Stimulated activated CD8-positive, alpha-beta memory T cell treated with anti-CD3 and anti-CD28 coated beads, Interleukin-12 subunit alpha, Interleukin-12 subunit beta, amount 100 ng/mL, for 1 hour (primary cell): ENCODE measurements at regions not wholly inside any gene's neighbourhood (a gene's known extent, or its start where the extent isn't known, plus 50 kb on each side); places are given as distances from the start of the nearest gene placed in this dataset.

Experiments
- DNase-seq: peaks from one replicate; pipeline ENCODE4 v3.0.0-alpha.2; 2020; ENCODE audit warnings: low read depth

DNA sequence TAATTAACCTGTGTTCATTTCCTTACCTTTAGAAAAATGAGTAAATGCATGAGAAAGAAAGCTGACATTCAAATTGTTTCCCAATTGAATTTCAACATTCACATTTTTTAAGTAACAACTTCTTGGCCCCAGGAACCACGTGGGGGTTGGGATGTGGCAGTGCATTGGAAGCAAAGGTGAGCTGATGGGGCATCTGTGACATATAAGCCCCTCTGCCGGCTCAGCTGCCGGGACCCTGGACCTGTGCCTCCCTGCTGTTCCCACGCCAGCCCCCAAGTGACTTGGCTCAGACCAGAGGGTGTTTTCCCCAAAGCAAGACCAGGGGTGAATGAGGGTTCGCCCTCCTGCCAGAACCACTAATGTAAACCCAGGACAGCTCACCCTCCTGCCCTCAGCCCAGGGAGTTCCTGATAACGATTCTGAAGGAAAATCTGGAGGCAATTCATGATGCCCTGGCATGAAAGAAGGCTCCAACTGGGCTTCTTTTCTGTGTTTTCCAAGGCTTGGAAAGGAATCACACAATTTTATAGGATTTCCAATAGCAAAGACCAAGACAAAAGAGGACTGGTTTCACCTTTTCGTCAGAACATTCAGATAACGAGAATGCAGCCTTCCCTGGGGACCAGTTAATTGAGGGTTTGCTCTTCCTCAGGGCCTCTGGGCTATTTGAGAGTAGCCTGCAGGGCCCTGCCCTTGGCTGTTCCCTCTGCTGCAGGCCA, 193.2 kb upstream of the TWIST2 start:
- no peak for DNase-seq

DNA sequence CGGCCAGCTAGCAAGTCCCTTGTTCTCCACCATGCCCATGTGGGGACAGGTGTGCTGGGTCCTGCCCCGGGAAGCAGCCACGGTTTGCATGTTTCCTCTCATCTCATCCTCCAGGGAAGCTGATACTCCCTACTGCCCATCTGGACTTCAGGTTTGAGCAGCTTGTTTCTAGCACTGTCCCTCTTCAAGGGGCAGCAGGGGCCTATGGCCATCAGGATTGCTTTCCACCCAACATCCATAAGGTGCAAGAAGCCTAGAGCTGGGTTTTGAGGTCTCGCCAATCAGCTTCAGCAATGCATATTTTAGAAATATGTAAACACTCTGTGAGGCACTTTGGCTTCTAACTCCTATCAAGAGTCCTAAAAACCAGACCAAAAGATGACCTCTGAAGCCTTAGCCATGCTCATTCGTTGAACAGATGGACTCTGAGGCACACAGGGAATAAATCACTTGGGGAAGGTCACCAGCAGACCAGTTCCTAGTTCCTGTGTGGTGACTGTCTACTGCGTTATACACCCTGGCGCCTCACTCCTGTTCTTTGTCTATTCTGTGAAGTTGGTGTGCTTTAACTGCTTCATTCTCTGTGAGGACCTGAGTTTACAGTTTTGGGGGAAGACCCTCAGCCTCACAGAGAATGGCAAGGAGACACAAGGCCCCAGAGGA, 192.6 kb upstream of the TWIST2 start:
- no peak for DNase-seq

DNA sequence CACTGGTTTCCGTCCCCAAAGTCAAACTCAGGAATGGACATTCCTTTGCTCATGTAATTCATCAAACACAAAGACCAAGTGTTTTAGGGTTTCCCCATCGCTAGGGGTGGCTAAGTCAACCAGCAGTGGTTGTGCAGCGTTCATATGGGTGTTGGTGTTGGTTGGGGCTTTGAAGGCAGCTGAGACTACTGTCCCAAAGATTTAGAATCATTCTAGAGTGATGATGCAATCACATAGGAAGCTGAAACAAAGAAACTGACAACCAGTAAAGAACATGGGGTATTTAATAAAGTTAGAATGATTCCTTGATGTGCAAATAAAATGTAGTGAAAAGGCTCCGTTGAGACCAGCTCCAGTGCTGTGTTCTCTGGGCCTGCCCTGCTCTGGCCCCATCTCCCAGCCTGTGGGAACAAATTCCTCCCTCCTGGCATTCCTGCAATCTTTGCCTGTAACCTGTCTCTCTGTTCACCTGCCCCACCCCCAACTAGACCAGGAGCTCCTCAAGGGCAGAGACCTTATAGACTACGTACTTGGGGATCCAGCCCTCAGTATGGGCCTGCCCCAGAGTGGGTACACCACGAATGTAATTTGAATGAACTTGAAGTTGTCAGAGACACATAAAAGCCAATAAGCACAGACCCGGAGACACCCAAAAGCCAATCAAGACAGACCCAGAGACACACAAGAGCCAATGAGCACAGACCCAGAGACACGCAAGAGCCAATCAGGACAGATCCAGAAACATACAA, 191.7 kb upstream of the TWIST2 start:
- no peak for DNase-seq

DNA sequence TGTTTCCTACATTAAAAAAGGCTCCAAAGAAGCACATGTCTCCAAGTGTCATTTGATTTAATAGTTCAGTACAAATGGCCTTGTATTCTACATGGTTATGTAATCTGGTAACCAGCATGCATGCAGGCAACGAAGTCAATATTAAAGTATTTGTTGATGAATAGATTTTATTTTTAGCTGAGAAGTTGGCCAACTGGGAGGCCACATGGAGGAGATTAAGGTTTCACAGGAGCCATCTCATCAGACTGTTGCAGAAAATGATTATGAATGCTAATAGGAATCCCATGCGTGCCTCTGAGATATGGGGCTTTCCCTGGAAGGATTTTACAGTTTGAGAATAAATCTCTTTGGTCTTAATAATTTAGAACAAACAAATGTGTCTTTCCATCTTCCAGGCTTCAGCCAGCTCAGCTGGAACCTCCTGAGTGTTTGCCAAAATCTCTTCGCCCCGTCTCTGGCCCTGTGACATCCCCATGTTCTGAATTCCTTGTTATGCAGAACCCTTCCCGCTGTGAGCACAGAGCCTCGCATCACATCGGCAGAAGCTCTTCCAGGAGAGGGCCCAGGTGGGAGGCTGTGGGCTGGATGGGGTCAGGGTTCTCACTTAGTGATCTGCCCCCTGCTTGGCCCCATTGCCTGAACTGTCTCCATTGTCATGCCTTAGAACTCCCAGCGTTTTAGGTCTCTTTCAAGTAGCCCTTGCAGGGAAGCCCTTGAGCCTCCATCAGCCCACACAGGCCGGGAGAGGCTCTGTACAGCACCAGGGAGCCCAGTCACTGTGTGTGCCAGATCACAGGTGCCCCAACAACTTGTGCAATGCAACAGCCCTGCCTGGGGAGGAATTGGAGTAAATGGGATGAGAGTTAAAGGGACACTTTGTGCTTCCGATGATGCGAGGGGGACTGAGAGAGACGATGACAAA, 190.5 kb upstream of the TWIST2 start:
- no peak for DNase-seq

DNA sequence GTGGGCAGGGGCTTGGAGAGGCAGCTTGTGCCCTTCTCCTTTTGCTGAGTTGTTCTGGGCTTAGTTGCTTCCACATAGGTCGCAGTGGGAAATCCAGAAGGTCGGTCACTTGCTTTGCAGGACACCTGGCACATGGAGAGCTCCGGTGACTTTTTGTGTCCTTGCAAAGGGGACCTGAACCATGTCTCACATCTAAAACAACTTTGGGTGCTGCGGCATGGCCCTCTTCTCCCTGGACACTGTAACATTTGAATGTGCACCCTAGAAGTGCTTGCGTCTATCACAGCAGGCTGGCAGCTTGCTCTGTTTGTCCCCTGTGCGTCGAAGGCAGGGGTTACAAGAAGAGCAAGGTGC, 189.9 kb upstream of the TWIST2 start:
- no peak for DNase-seq

DNA sequence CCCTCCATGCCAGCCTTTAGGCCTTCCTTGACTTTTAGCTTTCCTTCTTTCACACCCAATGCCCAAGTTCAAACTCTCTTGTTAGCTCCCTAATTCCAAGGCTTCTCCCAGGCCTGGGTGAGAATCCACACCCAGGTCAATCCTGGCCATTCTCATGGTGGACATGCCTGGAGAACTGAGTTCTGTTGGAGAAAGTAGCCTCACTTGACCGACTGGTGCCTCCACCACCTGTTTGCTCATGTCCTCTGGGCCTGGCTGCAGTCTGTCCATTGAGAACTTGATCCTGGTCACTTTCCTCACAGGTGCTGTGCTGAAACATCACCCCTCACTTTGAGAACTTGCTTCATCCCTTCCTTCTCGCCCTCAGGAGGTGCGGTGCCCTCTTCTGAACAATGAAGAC, 189.1 kb upstream of the TWIST2 start:
- DNase-seq = no peak

DNA sequence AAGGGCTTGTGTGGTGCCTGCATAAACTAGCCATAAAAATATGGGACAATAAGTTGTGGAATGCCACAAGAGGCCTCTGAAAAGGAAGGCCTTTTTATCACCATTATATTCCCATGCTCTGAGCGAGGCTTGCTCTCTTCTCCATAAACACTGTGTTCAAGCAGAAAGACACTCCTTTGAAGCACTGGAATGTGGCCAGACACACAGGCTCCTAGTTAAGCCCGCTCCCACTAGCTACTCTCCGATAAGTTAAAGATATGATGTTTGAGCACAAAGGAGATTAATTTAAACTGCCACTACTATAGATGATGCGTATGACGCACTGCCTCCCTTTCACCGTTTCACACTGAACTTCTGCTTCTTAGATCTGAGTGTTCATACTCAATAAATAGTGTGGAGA, 188.7 kb upstream of the TWIST2 start:
- no peak for DNase-seq

DNA sequence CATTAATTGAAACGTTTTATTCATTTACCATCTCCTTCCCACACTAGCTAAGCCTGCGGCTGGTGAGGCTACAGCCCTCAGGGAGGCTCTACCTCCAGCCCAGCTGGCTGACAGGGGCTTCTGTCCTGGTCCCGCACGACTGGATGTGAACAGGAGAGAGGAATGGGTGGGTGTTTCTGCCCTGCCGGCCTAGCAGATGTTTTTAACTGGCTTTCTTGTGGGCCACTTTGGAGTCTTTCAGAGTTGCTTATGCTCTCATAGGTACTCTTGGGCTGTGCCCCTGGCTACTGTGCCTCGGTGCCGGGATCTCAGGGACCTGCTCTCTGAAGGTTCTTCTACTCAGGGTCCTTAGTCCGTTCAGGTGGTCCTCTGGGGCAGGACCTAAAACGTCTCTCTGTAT, 184.3 kb upstream of the TWIST2 start:
- no peak for DNase-seq

DNA sequence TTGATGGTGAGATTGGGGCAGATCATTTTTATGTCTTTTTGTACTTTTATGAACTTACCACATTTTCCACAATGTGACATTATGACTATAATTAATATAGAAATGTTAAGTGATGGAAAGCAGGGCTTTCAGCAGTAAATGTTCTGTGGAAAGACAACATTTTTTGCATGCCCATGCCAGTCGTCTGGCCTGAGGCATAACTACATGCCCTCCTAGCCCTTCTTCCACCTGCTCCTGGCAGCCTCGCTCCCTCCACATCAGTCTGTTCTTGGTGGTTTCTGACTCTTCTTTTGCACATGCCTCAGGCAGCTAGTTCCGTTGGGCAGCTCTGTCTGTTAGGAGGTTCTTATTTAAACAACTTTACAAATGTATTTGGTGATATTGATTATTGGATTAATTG, 182.0 kb upstream of the TWIST2 start:
- no peak for DNase-seq

DNA sequence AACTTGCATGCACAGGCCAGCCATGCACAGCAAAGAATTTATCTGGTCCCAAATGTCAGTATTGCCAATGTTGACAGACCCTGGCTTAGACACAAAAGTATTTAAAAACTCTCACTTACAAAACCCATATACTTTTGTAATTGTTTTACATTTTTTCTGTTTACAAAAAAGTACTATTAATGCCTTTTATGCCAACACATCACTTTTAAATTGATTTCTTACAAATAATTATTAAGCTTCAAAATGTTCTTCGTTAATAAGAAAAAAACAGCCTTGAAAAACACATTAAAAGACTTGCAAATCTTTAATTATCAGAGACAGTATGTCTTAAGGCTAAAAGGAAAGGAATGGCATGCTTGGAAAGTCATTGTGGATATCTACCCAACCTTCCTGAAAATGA, 181.3 kb upstream of the TWIST2 start:
- DNase-seq = no peak

DNA sequence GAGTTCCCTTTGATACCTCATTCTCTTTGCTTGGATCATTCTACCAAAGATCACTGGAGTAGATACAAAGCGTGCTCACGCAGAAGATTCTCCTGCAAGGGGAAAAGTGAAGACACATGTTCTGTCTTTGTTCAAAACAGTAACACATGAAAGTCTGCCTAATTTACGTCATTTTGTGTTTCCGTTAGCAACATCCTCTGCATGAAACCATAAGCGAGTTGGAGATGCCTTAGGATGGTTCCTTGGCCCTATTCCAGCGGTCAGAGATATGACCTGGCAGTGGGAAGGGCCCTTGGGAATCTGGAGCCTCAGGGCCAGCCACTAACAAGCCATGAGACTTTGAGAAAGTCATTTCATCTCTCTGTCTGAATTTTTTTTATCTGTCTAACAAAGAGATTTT, 180.9 kb upstream of the TWIST2 start:
- DNase-seq = no peak

DNA sequence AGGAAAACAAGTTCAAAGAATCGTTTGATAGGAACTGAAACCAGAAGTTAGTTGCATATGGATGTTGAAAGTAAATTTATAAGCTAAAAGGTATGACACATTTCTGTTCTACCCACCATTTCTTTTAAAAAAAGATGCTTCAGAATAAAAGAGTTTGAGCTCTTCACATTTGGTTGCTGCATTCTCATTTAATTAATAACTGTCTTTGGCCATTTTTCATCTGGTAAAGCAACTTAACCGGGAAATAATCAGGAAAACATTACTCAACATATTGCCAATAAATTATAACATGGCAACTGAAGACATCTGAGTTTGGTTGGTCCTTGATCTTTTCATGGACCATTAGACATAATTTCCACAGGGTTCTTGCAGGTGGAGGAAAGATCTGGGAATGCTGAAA, 180.2 kb upstream of the TWIST2 start:
- DNase-seq = no peak

DNA sequence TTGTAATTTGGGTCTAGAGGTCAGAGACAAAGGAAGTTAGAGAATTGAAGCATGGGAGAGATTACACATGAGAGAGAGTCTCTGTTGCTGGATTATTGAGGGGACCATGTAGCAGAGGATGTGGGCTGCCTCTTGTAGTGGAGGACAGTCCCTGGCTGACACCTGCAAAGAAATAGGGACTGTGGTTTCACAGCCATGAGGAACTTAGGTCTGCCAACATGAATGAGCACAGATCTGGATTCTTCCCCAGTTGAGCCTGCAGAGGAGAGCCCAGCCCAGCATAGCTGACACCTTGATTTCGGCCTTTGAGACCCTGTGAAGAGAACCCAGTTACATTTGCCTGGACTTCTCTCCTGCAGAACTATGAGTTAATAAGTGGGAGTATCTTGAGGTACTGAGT, 179.5 kb upstream of the TWIST2 start:
- DNase-seq = no peak

DNA sequence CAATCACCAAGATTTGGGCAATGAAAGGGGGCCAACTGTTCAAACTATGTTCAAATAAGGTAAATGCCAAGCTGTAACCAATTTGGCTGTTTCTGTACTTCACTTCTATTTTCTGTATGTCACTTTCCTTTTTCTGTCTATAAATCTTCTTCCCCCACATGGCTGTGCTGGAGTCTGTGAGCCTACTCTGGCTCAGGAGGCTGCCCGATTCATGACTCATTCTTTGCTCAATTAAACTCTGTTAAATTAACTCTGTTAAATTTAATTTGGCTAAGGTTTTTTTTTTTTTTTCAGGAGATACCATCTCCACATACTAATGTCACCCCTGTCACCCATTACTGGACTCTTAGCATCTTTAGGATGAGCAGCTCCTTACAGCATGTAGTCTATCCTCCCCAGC, 178.8 kb upstream of the TWIST2 start:
- DNase-seq = no peak

DNA sequence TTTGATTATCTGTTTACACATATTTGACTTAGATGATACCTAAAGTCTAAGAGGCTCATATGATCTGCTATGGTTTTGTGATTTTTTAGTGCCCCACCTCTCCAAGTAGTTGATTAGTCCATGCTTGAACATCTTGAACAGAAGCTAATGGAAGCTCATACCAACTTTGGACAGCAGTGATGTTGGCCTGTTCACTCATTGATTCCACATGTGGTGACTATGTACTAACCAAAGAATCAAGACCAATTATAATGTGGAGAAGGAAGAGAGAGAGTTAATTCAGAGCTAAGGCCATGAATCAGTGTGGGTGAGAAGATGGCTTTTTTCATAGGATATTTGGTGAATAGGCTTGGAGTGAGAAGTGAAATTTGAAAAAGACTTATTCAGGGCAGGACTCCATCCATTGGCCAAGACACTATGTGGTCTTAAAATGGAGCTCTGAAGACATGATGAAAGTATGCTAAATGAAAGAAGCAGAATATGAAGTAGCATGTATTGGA, 178.3 kb upstream of the TWIST2 start:
- DNase-seq = no peak

DNA sequence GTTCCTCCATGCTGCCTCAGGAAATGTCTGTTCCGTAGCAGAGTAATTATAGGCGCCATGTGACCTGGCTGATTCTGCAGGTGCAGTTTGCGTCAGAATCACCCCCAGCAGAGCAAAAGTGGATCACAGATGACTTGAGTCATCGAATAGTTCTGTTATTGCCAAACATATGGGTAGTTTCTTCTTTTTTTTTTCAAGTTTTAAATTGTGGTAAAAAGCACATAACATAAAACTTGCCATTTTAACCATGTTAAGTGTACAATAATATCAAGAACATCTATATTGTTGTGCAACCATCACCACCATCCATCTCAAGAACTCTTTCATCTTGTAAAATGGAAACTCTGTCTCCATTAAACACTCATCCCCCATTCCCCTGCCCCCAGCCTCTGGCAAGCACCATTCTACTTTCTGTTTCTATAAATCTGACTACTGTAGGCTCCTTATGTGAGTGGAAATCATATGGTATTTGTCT, 177.7 kb upstream of the TWIST2 start:
- DNase-seq = no peak

DNA sequence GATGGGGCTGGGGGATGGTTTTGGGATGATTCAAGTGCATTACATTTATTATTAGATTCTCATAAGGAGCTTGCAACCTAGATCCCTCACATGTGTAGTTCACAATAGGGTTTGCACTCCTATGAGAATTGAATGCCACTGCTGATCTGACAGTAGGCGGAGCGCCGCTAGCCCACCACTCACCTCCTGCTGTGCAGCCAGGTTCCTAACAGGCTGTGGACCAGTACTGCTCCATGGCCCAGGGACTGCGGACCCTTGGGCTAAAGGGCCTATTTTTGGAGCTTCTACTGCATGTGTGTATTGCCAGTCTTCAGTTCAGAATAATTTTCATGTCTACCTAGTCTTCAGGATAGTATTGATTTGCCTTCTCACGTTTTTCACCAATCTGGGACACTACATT, 165.3 kb upstream of the TWIST2 start:
- DNase-seq = no peak

DNA sequence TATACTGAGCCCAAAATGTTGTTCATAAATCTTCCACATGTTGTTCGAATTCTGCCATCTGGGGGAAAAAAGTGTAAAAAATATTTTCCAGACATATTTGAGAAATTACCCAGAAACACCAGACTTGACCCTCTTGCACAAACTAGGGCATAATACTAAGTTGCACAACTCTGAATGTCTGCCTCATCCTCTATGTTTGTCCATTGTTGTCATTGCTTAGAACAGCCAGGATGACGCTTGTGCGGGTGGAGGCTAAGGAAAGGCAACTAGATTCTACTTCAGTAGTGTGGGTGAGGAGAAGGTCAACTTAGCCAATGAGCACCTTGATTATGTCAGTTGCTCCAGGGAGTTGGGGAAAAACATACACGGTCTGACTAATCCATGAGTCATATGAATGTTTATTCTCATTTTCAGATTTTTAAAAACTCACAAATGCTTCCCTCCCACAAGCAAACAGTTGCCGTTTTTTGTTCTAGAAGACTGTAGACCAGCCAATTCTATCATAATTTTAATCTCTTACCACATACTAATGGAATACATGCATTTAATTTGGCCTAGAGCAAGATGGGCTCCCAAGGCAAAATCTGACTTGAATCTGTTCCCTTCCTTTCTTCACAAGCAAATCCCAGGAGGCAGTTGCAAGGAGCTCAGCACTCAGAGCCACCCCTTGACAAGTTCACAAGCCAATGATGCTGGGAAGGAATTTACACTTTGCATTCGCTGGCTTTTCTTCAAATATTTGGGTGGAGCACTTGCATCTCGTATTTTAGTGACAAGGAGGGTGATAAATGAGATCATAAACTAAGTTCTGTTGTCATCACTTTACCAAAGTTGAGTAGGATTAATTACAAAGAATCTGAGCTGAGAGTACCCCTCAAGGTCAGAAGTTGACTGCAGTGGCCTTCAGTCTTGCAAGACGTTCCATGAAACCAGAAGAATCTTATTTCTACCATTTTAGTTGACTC, 163.2 kb upstream of the TWIST2 start:
- no peak for DNase-seq

DNA sequence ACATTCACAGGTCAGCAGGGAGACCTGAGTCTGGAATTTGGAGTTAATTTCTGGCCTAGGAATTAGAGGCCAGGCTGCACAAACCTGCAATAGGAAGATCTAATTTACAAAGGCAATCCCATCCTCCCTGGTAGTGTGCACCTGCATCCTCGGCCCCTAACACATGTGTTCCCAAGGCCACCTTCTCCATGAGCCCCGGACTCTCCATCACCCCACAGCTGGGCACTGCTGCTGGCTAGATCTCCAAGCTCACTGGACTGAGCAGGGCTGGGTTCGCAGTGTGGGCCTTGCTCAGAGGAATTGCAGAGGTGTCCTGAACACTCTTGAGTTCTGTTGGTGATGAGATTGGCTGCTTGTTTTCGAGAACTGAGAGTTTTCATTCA, 162.6 kb upstream of the TWIST2 start:
- no peak for DNase-seq

DNA sequence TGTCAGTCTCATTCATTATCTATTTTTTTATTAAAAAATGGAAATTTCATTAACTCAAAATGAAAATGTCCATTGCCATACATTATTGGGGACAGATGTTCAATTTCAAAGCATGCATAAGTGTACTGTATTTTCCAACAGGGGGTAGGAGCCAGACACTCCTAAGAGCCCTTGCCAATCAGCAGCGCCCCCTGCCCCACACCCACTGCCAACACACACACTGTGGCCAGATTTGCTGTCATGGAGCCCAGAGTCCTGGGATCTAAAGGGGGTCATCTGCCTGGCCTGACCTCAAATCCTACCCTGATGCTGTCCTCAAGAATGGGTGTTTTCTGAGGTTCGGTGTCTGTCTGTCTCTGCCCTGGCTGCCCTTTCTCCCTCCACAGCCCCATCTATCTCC, 162.2 kb upstream of the TWIST2 start:
- DNase-seq = no peak

DNA sequence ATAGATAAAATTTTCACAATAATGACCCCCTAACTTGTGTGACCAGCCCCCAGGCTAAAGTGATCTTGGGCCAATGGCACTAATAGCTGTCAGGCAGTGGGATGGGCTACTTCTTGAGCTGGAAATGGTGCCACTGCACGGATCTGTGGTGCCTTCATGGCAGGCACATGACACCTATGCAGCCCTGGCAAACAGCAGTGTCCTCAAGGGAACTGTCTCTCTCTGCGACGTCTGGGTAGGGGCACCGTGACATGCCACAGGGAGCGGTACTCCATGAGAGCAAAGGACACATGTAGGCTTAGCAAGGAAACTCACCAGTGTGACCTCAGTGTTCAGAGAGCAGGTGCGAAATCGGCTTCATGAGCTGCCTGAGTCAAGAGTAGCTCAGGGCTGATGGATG, 161.7 kb upstream of the TWIST2 start:
- no peak for DNase-seq
